Endothelial cell (in vitro differentiated cells): ENCODE measurements at regions not wholly inside any gene's neighbourhood (a gene's known extent, or its start where the extent isn't known, plus 50 kb on each side); places are given as distances from the start of the nearest gene placed in this dataset.

Experiments
- DNase-seq: peaks from one replicate; pipeline ENCODE4 v3.0.0; 2021; ENCODE audit warnings: low spot score
- H3K27ac Mint-ChIP-seq: one replicate; pipeline ENCODE4 v1.8.0; 2021; ENCODE audit warnings: mixed read lengths, inconsistent platforms; ENCODE audit not compliant: unreplicated experiment
- H3K27me3 Mint-ChIP-seq: one replicate; pipeline ENCODE4 v1.8.0; 2021; ENCODE audit warnings: mild to moderate bottlenecking, moderate library complexity, mixed read lengths, inconsistent platforms; ENCODE audit not compliant: unreplicated experiment
- H3K36me3 Mint-ChIP-seq: one replicate; pipeline ENCODE4 v1.8.0; 2021; ENCODE audit warnings: mild to moderate bottlenecking, low read depth, mixed read lengths, inconsistent platforms; ENCODE audit not compliant: unreplicated experiment
- H3K4me1 Mint-ChIP-seq: one replicate; pipeline ENCODE4 v1.8.0; 2021; ENCODE audit warnings: mild to moderate bottlenecking, mixed read lengths, inconsistent platforms; ENCODE audit not compliant: unreplicated experiment
- H3K4me3 Mint-ChIP-seq: one replicate; pipeline ENCODE4 v1.8.0; 2021; ENCODE audit warnings: mild to moderate bottlenecking, mixed read lengths, inconsistent platforms; ENCODE audit not compliant: unreplicated experiment
- H3K9me3 Mint-ChIP-seq: one replicate; pipeline ENCODE4 v1.8.0; 2021; ENCODE audit warnings: mixed read lengths, inconsistent platforms; ENCODE audit not compliant: unreplicated experiment
- TF ChIP-seq, protein P1 (sequence below): fragments of 200-600 bp; sonication (generic); IDR thresholded peaks from one replicate; pipeline ENCODE4 v1.5.0; 2021; ENCODE audit warnings: antibody characterized with exemption; ENCODE audit not compliant: unreplicated experiment

DNA sequence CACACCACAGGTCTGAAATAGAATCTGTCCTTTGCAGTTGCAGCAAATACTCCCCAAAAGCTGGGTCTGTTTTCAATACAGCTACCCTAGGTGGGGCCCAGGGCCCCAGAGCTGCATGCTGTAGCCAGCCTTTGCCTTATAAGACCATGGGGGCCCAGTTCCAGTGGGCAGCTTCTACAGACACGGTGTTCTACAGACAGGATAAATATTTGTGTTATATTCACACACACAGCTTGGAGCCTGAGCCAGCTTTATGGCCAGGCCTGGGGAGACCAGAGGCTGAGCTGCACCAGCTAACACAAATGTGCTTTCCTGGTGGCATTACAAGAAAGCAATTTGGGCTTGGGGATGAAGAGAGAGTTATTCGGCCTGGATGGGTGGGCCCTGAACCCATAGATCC, 151.8 kb upstream of the NCAM1 start:
- no peaks in the 10 kb centered on the region for H3K9me3 Mint-ChIP-seq
- TF ChIP-seq, protein P1, sequence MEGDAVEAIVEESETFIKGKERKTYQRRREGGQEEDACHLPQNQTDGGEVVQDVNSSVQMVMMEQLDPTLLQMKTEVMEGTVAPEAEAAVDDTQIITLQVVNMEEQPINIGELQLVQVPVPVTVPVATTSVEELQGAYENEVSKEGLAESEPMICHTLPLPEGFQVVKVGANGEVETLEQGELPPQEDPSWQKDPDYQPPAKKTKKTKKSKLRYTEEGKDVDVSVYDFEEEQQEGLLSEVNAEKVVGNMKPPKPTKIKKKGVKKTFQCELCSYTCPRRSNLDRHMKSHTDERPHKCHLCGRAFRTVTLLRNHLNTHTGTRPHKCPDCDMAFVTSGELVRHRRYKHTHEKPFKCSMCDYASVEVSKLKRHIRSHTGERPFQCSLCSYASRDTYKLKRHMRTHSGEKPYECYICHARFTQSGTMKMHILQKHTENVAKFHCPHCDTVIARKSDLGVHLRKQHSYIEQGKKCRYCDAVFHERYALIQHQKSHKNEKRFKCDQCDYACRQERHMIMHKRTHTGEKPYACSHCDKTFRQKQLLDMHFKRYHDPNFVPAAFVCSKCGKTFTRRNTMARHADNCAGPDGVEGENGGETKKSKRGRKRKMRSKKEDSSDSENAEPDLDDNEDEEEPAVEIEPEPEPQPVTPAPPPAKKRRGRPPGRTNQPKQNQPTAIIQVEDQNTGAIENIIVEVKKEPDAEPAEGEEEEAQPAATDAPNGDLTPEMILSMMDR = no peak
- H3K4me3 Mint-ChIP-seq = no peak overlapping the region
- peaks cover 3% of the 10 kb centered on the region for H3K27me3 Mint-ChIP-seq
- no peaks in the 10 kb centered on the region for H3K36me3 Mint-ChIP-seq
- no peak for DNase-seq
- peaks cover 9% of the 10 kb centered on the region for H3K4me1 Mint-ChIP-seq
- no peak overlapping the region for H3K27ac Mint-ChIP-seq

DNA sequence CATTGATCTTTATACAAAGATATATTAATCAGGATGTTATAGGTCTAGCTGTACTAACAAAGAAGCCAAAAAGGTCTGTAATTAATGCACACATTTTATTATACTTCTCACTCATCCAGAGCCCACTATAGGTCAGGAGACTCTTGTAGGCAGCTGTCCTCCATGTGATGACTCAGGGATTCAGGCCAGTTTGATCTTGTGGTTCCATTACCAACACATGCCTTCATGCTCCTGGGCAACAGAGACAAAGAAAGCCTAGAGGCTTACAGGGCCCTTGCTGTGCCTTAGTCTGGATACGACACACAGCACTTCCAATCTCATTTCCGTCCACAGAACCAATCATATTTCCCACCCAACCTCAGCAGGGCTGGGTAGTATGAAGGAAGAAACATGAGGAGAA, 150.3 kb upstream of the NCAM1 start:
- Mint-ChIP-seq H3K27ac (no peak overlapping the region), H3K36me3 (no peaks in the 10 kb centered on the region), H3K9me3 (no peaks in the 10 kb centered on the region)

DNA sequence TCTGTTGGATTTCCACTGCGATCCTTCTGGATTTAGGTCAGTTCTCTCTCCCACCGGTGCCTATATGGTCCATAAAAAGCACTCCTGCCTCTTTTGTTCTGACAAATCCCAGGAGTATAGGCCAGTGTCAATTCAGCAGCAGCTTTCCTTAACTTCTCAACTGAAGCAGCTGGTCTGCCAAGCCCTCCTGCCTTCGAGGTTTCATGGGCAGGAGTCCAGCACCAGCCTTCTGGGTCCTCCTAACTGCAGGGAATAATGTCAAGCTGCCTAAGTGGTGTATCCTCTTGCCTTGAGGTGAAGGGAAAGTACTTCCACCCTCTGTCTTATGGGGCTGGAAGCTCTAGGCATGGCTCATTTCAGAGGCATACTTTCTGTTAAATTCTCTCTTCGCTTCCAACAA, 149.4 kb upstream of the NCAM1 start:
- Mint-ChIP-seq H3K9me3 (no peaks in the 10 kb centered on the region), H3K36me3 (no peaks in the 10 kb centered on the region), H3K4me1 (peaks cover 5% of the 10 kb centered on the region), H3K27ac (no peak overlapping the region), H3K27me3 (peaks cover 6% of the 10 kb centered on the region), H3K4me3 (no peak overlapping the region)
- TF ChIP-seq, protein P1 = no peak
- DNase-seq = no peak

More for the DNA sequence above, 150.3 kb upstream of the NCAM1 start:
- DNase-seq = no peak
- Mint-ChIP-seq H3K4me3 (no peak overlapping the region), H3K4me1 (peaks cover 9% of the 10 kb centered on the region), H3K27me3 (peaks cover 6% of the 10 kb centered on the region)
- TF ChIP-seq, protein P1 = no peak

DNA sequence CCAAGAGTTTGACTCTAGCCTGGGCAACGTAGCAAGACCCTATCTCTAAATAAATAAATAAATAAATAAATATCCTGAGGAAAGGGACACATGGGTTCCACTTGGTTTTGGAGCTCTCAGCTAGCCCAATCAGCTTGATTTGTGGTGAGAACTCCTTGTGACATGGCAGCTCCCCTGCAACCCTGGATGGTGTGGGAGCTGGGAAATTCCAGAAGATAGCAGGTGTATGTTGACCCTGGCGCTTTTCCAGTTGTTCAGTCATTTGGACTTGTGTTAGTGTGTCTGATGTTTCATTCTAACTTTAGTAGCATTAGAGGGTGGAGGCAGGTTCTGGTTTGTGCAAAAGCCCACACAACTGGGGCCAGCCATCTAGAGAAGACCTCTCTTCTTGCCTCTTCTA, 148.5 kb upstream of the NCAM1 start:
- Mint-ChIP-seq H3K9me3 (no peaks in the 10 kb centered on the region), H3K36me3 (no peaks in the 10 kb centered on the region), H3K27me3 (peaks cover 6% of the 10 kb centered on the region), H3K27ac (no peak overlapping the region), H3K4me1 (no peaks in the 10 kb centered on the region), H3K4me3 (no peak overlapping the region)
- TF ChIP-seq, protein P1 = no peak
- DNase-seq = no peak

DNA sequence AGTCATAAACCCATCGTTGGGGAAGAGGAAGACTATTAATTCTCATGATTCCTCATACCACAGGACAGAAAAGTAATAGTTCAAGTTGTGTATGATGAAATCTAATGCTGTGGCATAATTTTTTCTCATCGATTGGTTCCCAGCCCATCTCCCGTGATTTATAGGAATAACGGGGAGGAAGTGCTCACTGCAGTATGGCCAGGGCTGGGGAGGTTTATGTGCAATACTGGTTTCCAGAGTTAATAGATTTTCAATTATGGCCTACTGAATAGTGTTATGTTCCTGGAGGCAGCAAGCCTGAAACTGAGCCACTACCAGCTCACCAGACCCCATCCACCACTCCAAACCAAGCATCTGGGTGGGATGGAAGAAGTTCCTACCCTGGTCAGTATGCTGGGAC, 147.1 kb upstream of the NCAM1 start:
- no peaks in the 10 kb centered on the region for H3K36me3 Mint-ChIP-seq
- no peaks in the 10 kb centered on the region for H3K4me1 Mint-ChIP-seq
- H3K4me3 Mint-ChIP-seq = no peak overlapping the region
- H3K9me3 Mint-ChIP-seq = no peaks in the 10 kb centered on the region
- H3K27me3 Mint-ChIP-seq = peaks cover 8% of the 10 kb centered on the region
- DNase-seq = no peak
- no peak overlapping the region for H3K27ac Mint-ChIP-seq
- TF ChIP-seq, protein P1 = no peak
